ENCODE measurements at regions not wholly inside any gene's neighbourhood (a gene's known extent, or its start where the extent isn't known, plus 50 kb on each side); places are given as distances from the start of the nearest gene placed in this dataset.

- no peak for DNase-seq
Observed at GRCh38 chr5:105033637-105034400, 1471.2 kb upstream of the NUDT12 start.

- no peak for DNase-seq
Observed at GRCh38 chr5:105032917-105033316, 1470.3 kb upstream of the NUDT12 start.

- DNase-seq: no peak
Observed at GRCh38 chr5:105030153-105030552, 1467.6 kb upstream of the NUDT12 start.

- no peak for DNase-seq
Observed at GRCh38 chr5:105015098-105015497, 1452.5 kb upstream of the NUDT12 start.

GRCh38 chr5:104998572-104998971, 1436.0 kb upstream of the NUDT12 start:
- DNase-seq: no peak

GRCh38 chr5:104998169-104998568, 1435.6 kb upstream of the NUDT12 start:
- DNase-seq: no peak

GRCh38 chr5:104987074-104987473, 1424.5 kb upstream of the NUDT12 start:
- no peak for DNase-seq

GRCh38 chr5:104977529-104977928, 1414.9 kb upstream of the NUDT12 start:
- no peak for DNase-seq

- DNase-seq: no peak
Observed at GRCh38 chr5:104967806-104968410, 1405.3 kb upstream of the NUDT12 start.

GRCh38 chr5:104965006-104965405, 1402.4 kb upstream of the NUDT12 start:
- DNase-seq: no peak

GRCh38 chr5:104955479-104955878, 1392.9 kb upstream of the NUDT12 start:
- DNase-seq: no peak

- DNase-seq: no peak
Observed at GRCh38 chr5:104952876-104953275, 1390.3 kb upstream of the NUDT12 start.

- DNase-seq: no peak
Observed at GRCh38 chr5:104951829-104952228, 1389.2 kb upstream of the NUDT12 start.

GRCh38 chr5:104947076-104947475, 1384.5 kb upstream of the NUDT12 start:
- no peak for DNase-seq

GRCh38 chr5:104942735-104943134, 1380.1 kb upstream of the NUDT12 start:
- DNase-seq: no peak

- no peak for DNase-seq
Observed at GRCh38 chr5:104941030-104941645, 1378.5 kb upstream of the NUDT12 start.

GRCh38 chr5:104937598-104937997, 1375.0 kb upstream of the NUDT12 start:
- DNase-seq: no peak

- DNase-seq: no peak
Observed at GRCh38 chr5:104932431-104932830, 1369.8 kb upstream of the NUDT12 start.

GRCh38 chr5:104928906-104929520, 1366.4 kb upstream of the NUDT12 start:
- no peak for DNase-seq

- no peak for DNase-seq
Observed at GRCh38 chr5:104915226-104915625, 1352.6 kb upstream of the NUDT12 start.

- DNase-seq: no peak
Observed at GRCh38 chr5:104914536-104915070, 1352.0 kb upstream of the NUDT12 start.

GRCh38 chr5:104913841-104914281, 1351.3 kb upstream of the NUDT12 start:
- no peak for DNase-seq

- DNase-seq: no peak
Observed at GRCh38 chr5:104909803-104910202, 1347.2 kb upstream of the NUDT12 start.

All from activated CD8-positive, alpha-beta memory T cell treated with anti-CD3 and anti-CD28 coated beads, Interleukin-2, amount 50 U/mL, for 48 hours (primary cell).